Activated CD4-positive, alpha-beta T cell treated with anti-CD3 and anti-CD28 coated beads, Interleukin-2, amount 50 U/mL, for 1 hour (primary cell): ENCODE measurements at regions not wholly inside any gene's neighbourhood (a gene's known extent, or its start where the extent isn't known, plus 50 kb on each side); places are given as distances from the start of the nearest gene placed in this dataset.

Experiments used
- DNase-seq: peaks from one replicate; pipeline ENCODE4 v3.0.0-alpha.2; 2020

GRCh38 chr4:19879330-19879729 is 372.4 kb upstream of the SLIT2 start:
- DNase-seq = no peak

DNA sequence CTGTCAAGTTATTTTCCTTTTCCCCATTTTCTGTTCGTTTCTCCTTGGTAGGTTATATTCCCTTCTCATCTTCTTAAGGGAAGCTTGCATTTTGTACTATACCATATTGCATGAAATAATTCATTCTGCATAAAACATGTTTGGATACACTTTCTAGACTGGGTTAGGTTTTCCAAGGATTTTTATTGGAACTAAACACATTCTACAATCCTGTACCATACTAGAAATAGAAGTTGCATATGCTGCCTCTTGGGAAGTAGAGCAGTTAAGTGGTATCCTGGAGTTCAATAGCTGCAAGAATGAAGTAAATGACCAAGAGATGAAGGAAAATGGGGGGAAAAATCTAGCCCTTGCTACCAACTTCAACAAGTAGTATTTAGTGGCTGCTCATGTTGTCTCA is 393.7 kb upstream of the SLIT2 start:
- DNase-seq = no peak

- DNase-seq = no peak
These were observed 394.3 kb upstream of the SLIT2 start for GRCh38 chr4:19857380-19857779.

DNA sequence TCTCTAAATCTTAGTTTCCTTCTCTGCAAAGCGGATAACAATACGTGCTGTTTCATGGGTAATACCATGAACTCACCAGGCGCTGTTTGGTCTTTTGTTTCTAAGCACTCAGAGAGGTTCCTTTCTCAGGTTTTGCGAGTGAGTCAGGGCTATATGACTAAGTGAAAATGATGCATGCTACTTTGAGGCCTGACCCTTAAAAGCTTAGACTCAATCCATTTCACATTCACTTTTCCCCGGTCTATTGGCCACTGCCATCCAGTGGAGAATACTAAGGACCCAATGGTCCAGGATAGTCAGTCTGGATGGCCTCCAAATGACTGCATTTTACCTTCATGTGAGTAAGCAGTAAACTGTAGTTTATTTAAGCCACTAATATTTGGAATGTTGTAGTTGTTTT is 400.8 kb upstream of the SLIT2 start:
- no peak for DNase-seq

- no peak for DNase-seq
These were observed 407.3 kb upstream of the SLIT2 start for GRCh38 chr4:19844446-19844845.

DNA sequence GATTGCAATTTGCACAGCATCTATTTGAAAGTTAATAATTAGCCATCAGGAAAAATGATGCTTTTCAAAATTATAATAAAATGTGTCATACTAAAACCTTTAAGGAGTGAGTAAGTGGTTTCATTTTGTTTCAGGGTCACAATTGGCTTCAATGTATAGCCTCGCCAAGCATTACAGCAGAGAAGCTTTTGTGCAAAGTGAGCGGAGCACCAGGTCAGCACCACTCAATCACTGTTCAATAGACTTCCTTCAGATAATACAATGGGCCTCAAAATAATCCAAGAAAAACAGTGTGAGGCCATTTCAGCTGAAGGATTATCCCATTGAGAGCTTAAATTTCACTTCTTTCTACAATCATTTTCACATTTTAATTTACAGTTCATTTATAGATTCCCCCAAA is 409.2 kb upstream of the SLIT2 start:
- DNase-seq = no peak

DNA sequence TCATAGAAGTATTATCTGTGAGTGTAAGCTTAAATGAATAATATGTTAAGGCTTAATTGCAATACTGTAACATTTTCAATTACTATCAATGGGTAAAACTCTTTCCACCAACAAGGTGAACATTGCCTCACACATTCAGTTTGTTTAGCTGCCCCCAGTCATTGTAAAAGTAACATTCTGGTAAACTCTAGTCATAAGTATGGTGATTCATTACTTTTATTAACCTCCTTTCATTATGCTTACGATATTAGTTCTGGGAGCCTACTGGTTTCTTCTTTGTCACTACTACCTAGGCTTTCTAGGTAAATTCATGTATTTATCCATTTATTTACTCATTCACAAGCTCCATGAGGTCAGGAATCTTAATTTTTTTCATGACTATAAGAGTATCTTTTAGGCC is 412.8 kb upstream of the SLIT2 start:
- DNase-seq = no peak

DNA sequence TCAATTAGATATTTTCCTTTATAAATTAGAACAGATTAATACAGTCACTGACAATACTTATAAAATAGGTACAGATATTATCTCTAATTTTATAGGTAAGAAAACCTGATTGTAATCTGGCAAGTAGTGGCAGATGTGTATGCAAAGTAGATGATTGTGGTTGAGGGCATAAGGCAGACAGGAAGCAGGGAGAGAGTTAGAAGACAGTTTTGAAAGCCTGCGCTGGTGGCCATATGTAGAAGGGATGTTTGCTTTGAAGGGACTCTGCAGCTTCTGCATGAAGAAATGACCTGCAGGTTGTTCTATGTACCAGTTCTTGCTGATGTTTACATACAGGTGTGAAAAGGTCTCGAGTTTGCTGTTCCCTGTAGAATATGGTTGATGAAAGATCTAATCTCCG is 416.3 kb upstream of the SLIT2 start:
- no peak for DNase-seq

DNA sequence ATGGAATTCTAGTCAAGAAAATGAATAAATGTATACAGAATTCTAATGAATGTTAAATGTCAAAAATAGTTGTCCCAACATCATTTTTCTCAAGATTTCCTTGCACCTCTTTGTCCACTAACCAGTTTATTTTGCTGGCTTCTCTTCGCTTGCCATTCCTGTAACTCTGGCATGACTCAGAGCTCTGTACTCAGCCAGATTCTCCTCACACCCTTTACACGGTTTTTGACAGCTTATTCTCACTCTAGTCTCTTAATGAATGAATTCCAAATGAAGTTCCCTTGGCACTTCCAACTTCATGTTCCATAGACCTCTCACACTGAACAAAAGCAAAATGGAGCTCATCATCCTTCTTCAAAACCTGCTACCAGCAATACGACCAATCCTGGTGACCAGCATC is 419.3 kb upstream of the SLIT2 start:
- DNase-seq = no peak

GRCh38 chr4:19831644-19832285 is 419.9 kb upstream of the SLIT2 start:
- no peak for DNase-seq

GRCh38 chr4:19829101-19829500 is 422.6 kb upstream of the SLIT2 start:
- DNase-seq = no peak

DNA sequence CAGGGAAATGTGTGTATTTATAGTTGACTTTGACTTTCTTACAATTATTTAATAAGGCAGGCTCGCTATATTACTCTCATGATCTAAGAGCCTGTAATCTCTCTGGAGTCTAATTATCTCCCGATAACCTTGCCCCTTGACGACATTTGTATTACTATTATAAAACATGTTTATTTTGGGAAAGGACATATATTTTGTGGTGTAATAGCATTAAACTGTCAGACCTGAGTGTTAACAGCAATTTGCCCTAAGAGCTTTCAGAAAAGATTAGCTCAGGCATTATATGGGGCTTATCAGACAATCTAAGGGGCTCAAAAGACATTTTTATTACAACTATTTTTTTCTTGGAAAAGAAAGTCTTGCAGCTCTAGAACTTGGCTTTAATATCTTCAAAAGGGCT is 427.9 kb upstream of the SLIT2 start:
- DNase-seq = no peak

DNA sequence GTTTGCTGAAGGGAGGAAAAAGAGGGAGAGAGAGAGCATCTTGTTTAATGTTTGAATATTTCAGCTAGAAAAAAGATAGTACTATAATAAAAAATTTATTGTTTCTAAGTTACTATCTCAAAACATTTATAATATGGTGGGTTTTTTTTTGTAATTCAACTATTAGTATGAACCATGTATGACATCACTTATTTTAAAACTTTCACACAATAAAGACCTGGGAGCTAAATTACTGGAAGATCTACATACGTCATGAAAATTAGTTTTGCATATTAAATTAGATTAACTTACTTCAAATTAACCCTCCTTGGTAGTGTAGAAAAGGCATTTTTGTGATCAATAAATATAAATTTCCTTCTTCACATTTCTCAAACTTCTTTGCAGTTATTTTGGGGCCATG is 432.0 kb upstream of the SLIT2 start:
- no peak for DNase-seq

- DNase-seq = no peak
These were observed 441.7 kb upstream of the SLIT2 start for GRCh38 chr4:19809989-19810388.

DNA sequence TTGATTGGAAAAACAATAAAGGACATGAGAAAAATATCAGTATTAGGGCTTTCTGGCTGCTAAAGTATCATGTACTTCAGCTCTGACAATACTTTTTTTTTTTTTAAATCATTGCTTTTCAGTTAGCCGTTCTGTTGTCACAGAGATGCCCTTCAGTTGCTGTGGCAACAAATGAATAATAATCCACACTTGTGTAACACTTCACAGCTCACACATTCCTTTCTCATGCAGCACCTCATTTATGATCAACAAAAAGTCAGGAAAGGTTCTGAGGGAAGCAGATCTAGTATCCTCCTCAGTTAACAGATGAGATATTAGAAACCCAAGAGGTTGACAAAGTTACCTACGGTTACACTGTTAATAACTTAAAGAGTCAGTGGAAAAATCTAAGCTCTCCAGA is 444.2 kb upstream of the SLIT2 start:
- DNase-seq = no peak

GRCh38 chr4:19806865-19807264 is 444.8 kb upstream of the SLIT2 start:
- DNase-seq = no peak

DNA sequence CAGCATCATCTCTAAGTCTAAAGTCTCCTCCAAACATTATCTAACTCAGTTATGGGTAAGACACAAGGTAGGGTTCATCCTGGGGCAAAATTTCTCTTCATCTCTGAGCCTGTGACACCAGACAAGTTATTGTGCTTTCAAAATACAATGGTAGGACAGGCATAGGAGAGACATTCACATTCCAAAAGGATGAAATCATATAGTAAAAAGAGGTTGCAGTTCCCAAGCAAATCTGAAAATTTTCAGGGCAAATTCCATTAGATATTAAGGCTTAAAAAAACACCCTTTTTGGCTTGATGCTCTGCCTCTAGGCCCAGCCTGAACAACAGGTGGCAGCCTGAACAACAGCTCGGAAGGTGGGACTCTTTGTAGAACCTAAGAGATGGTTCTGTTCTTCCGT is 448.3 kb upstream of the SLIT2 start:
- no peak for DNase-seq

- DNase-seq = no peak
These were observed 457.9 kb upstream of the SLIT2 start for GRCh38 chr4:19793831-19794230.

GRCh38 chr4:19791422-19792123 is 460.1 kb upstream of the SLIT2 start:
- DNase-seq = no peak

GRCh38 chr4:19786616-19787015 is 465.1 kb upstream of the SLIT2 start:
- DNase-seq = no peak

GRCh38 chr4:19783667-19784223 is 468.0 kb upstream of the SLIT2 start:
- DNase-seq = no peak

DNA sequence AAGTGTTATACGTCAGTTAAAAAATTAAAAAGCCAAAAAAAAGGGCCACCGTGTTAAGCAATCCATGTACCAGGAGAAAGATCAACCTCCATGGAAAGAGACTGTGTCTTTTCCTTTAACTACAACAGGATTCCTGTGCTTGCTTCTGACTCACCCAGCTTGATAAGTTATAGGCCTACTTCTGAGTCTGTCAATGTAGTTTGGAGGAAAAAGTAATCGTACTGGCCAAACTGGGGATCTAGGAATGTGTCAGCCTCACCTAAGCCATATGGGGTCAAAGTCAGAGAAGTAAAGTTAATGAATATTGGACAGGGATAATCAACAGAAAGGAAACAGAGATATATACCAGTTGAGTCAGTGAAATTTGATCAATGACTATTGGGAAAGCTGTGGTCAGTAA is 470.8 kb upstream of the SLIT2 start:
- DNase-seq = no peak

GRCh38 chr4:19776929-19777328 is 474.8 kb upstream of the SLIT2 start:
- DNase-seq = no peak

- DNase-seq = no peak
These were observed 475.7 kb upstream of the SLIT2 start for GRCh38 chr4:19776021-19776459.
